WTC11 (cell line): ENCODE measurements at regions not wholly inside any gene's neighbourhood (a gene's known extent, or its start where the extent isn't known, plus 50 kb on each side); places are given as distances from the start of the nearest gene placed in this dataset.

ENCODE experiments used
- ATAC-seq: fragments of 200-7000 bp; cut with Tn5 transposase; 2 replicates; pipeline ENCODE4 v1.10.0; 2021; ENCODE audit warnings: mild to moderate bottlenecking, moderate library complexity
- CTCF ChIA-PET: fragments of 300-600 bp; sonication (Branson Sonifier 250); formaldehyde crosslinking; loops from one replicate; lab custom pipeline; 2021; ENCODE audit warnings: antibody characterized with exemption; lab: Charles Lee
- POLR2A ChIA-PET: fragments of 350-600 bp; sonication (Branson Sonifier 250); formaldehyde crosslinking; loops from one replicate; lab custom pipeline; 2021; ENCODE audit warnings: antibody characterized with exemption; lab: Charles Lee
- DNase-seq: peaks from one replicate; pipeline ENCODE4 v3.0.0; 2021; ENCODE audit warnings: low spot score
- H3K27ac Mint-ChIP-seq: 2 replicates; pipeline ENCODE4 v1.8.0; 2021; ENCODE audit warnings: mixed read lengths
- H3K27me3 Mint-ChIP-seq: 2 replicates; pipeline ENCODE4 v1.8.0; 2021; ENCODE audit warnings: low read depth, mild to moderate bottlenecking, moderate library complexity, mixed read lengths
- H3K36me3 Mint-ChIP-seq: 2 replicates; pipeline ENCODE4 v1.8.0; 2021; ENCODE audit warnings: mixed read lengths
- H3K4me1 Mint-ChIP-seq: 2 replicates; pipeline ENCODE4 v1.8.0; 2022; ENCODE audit warnings: mixed read lengths
- H3K4me3 Mint-ChIP-seq: 2 replicates; pipeline ENCODE4 v1.8.0; 2021; ENCODE audit warnings: mild to moderate bottlenecking, moderate library complexity, mixed read lengths
- H3K9me3 Mint-ChIP-seq: 2 replicates; pipeline ENCODE4 v1.8.0; 2021; ENCODE audit warnings: mixed read lengths
- AR ChIP-seq: fragments of 250-450 bp; sonication (Bioruptor Pico); IDR thresholded peaks from 2 replicates; pipeline ENCODE4 v1.9.0; 2021; ENCODE audit warnings: mild to moderate bottlenecking
- ATF1 ChIP-seq: sonication (generic); formaldehyde crosslinking; IDR thresholded peaks from 2 replicates; pipeline ENCODE4 v1.8.1; 2023; ENCODE audit warnings: mild to moderate bottlenecking, moderate library complexity, missing genetic modification reagents
- E2F1 ChIP-seq: sonication (generic); formaldehyde crosslinking; IDR thresholded peaks from 2 replicates; pipeline ENCODE4 v1.8.0; 2022; ENCODE audit warnings: mild to moderate bottlenecking, missing genetic modification reagents
- GTF2I ChIP-seq: fragments of 250-450 bp; sonication (Bioruptor Pico); conservative IDR thresholded peaks from 2 replicates; pipeline ENCODE4 v1.4.0; 2021; ENCODE audit warnings: mild to moderate bottlenecking
- IRF1 ChIP-seq: sonication (generic); formaldehyde crosslinking; IDR thresholded peaks from 2 replicates; pipeline ENCODE4 v1.8.0; 2023; ENCODE audit warnings: missing genetic modification reagents
- JUN ChIP-seq: sonication (generic); formaldehyde crosslinking; IDR thresholded peaks from 2 replicates; pipeline ENCODE4 v1.8.0; 2023; ENCODE audit warnings: mild to moderate bottlenecking, missing genetic modification reagents
- NFYB ChIP-seq: sonication (generic); formaldehyde crosslinking; conservative IDR thresholded peaks from 2 replicates; pipeline ENCODE4 v1.8.0; 2022; ENCODE audit warnings: low read depth, missing genetic modification reagents
- USF1 ChIP-seq: sonication (generic); formaldehyde crosslinking; IDR thresholded peaks from 2 replicates; pipeline ENCODE4 v1.8.0; 2022; ENCODE audit warnings: mild to moderate bottlenecking, missing genetic modification reagents
- USF2 ChIP-seq: sonication (generic); formaldehyde crosslinking; IDR thresholded peaks from 2 replicates; pipeline ENCODE4 v1.8.1; 2023; ENCODE audit warnings: mild to moderate bottlenecking, missing genetic modification reagents, moderate library complexity
- ZNF232 ChIP-seq: sonication (generic); formaldehyde crosslinking; IDR thresholded peaks from 2 replicates; pipeline ENCODE4 v1.8.0; 2022; ENCODE audit warnings: mild to moderate bottlenecking, missing genetic modification reagents
- ZNF281 ChIP-seq: sonication (generic); formaldehyde crosslinking; IDR thresholded peaks from 2 replicates; pipeline ENCODE4 v1.8.0; 2023; ENCODE audit warnings: mild to moderate bottlenecking, missing genetic modification reagents
- ZNF512 ChIP-seq: sonication (generic); formaldehyde crosslinking; IDR thresholded peaks from 2 replicates; pipeline ENCODE4 v1.8.1; 2022; ENCODE audit warnings: missing genetic modification reagents, borderline replicate concordance
- ZNF532 ChIP-seq: fragments of 250-450 bp; sonication (Bioruptor Pico); IDR thresholded peaks from 2 replicates; pipeline ENCODE4 v1.9.0; 2021; ENCODE audit warnings: mild to moderate bottlenecking, borderline replicate concordance
- ZSCAN18 ChIP-seq: fragments of 250-450 bp; sonication (Bioruptor Pico); IDR thresholded peaks from 2 replicates; pipeline ENCODE4 v2.1.2; 2022; ENCODE audit warnings: mild to moderate bottlenecking, moderate library complexity

GRCh38 chr7:136074843-136075242 is 97.7 kb upstream of the MTPN start (continued):
- no peak for TF ChIP-seq ZNF532 (CRISPR knock-in tag)
- TF ChIP-seq, all 79 proteins: peak for 0

- Mint-ChIP-seq H3K4me1 (peaks cover 5% of the 10 kb centered on the region; the same call in 1 of the 2 replicates), H3K27me3 (no peaks in the 10 kb centered on the region)
- DNase-seq: no peak
- TF ChIP-seq USF2 (CRISPR knock-in tag) (no peak), GTF2I (CRISPR knock-in tag) (no peak), E2F1 (CRISPR knock-in tag) (no peak), ZNF232 (CRISPR knock-in tag) (no peak), NFYB (CRISPR knock-in tag) (no peak), ZSCAN18 (no peak), JUN (CRISPR knock-in tag) (no peak)
- TF ChIP-seq, all 79 proteins: peak for 0
- Mint-ChIP-seq H3K36me3 (no peaks in the 10 kb centered on the region), H3K4me3 (no peak overlapping the region), H3K9me3 (no peaks in the 10 kb centered on the region; the same call in 1 of the 2 replicates), H3K27ac (no peak overlapping the region)
- POLR2A ChIA-PET: no interaction called here
- no peak for ATAC-seq
- CTCF ChIA-PET: no interaction called here
Measured at GRCh38 chr7:136072447-136072846, 95.3 kb upstream of the MTPN start.

GRCh38 chr7:136070736-136071505 is 93.8 kb upstream of the MTPN start:
- Mint-ChIP-seq H3K36me3 (no peaks in the 10 kb centered on the region), H3K9me3 (peaks cover 3% of the 10 kb centered on the region; the same call in 1 of the 2 replicates), H3K4me1 (peaks cover 5% of the 10 kb centered on the region; the same call in 1 of the 2 replicates), H3K4me3 (no peak overlapping the region), H3K27me3 (no peaks in the 10 kb centered on the region)
- DNase-seq: no peak
- POLR2A ChIA-PET: no interaction called here
- TF ChIP-seq USF1 (no peak), IRF1 (CRISPR knock-in tag) (no peak), ZNF281 (no peak), AR (CRISPR knock-in tag) (no peak), ATF1 (CRISPR knock-in tag) (no peak), ZNF512 (CRISPR knock-in tag) (no peak)
- TF ChIP-seq, all 79 proteins: peak for 0
- ATAC-seq: no peak
- CTCF ChIA-PET: no interaction called here
- H3K27ac Mint-ChIP-seq: no peak overlapping the region
